ENCODE measurements at regions not wholly inside any gene's neighbourhood (a gene's known extent, or its start where the extent isn't known, plus 50 kb on each side); places are given as distances from the start of the nearest gene placed in this dataset.

GRCh38 chr19:31111741-31112140 lies 237.5 kb downstream of the TSHZ3 start:
- Histone ChIP-seq H3K27ac (ENCODE audit: insufficient read depth, low read length, poor library complexity, severe bottlenecking) (no peak overlapping the region), H3K27me3 (replicated peaks; ENCODE audit: control insufficient read depth, insufficient read depth, low read length, poor library complexity, severe bottlenecking) (no peaks in the 10 kb centered on the region), H3K9me3 (ENCODE audit: control insufficient read depth, low read length) (no peaks in the 10 kb centered on the region), H3K4me3 (ENCODE audit: insufficient read depth, low read depth, low read length, poor library complexity, severe bottlenecking) (no peak overlapping the region), H3K4me1 (ENCODE audit: control insufficient read depth, insufficient read depth, low read length, poor library complexity, severe bottlenecking) (no peaks in the 10 kb centered on the region), H3K36me3 (ENCODE audit: control insufficient read depth, insufficient read depth, low read length) (no peaks in the 10 kb centered on the region)
- DNase-seq, result no peak

GRCh38 chr19:31110336-31110735 lies 238.9 kb downstream of the TSHZ3 start:
- no peak for DNase-seq
- Histone ChIP-seq H3K9me3 (ENCODE audit: control insufficient read depth, low read length) (no peaks in the 10 kb centered on the region), H3K36me3 (ENCODE audit: control insufficient read depth, insufficient read depth, low read length) (no peaks in the 10 kb centered on the region), H3K4me1 (ENCODE audit: control insufficient read depth, insufficient read depth, low read length, poor library complexity, severe bottlenecking) (no peaks in the 10 kb centered on the region), H3K27ac (ENCODE audit: insufficient read depth, low read length, poor library complexity, severe bottlenecking) (no peak overlapping the region), H3K27me3 (replicated peaks; ENCODE audit: control insufficient read depth, insufficient read depth, low read length, poor library complexity, severe bottlenecking) (no peaks in the 10 kb centered on the region), H3K4me3 (ENCODE audit: insufficient read depth, low read depth, low read length, poor library complexity, severe bottlenecking) (no peak overlapping the region)

GRCh38 chr19:31109636-31110035 lies 239.6 kb downstream of the TSHZ3 start:
- H3K9me3 ChIP-seq (ENCODE audit: control insufficient read depth, low read length), result no peaks in the 10 kb centered on the region
- no peak overlapping the region for H3K4me3 ChIP-seq (ENCODE audit: insufficient read depth, low read depth, low read length, poor library complexity, severe bottlenecking)
- no peaks in the 10 kb centered on the region for H3K4me1 ChIP-seq (ENCODE audit: control insufficient read depth, insufficient read depth, low read length, poor library complexity, severe bottlenecking)
- H3K36me3 ChIP-seq (ENCODE audit: control insufficient read depth, insufficient read depth, low read length), result no peaks in the 10 kb centered on the region
- no peaks in the 10 kb centered on the region for H3K27me3 ChIP-seq (replicated peaks; ENCODE audit: control insufficient read depth, insufficient read depth, low read length, poor library complexity, severe bottlenecking)
- no peak overlapping the region for H3K27ac ChIP-seq (ENCODE audit: insufficient read depth, low read length, poor library complexity, severe bottlenecking)
- no peak for DNase-seq

DNA sequence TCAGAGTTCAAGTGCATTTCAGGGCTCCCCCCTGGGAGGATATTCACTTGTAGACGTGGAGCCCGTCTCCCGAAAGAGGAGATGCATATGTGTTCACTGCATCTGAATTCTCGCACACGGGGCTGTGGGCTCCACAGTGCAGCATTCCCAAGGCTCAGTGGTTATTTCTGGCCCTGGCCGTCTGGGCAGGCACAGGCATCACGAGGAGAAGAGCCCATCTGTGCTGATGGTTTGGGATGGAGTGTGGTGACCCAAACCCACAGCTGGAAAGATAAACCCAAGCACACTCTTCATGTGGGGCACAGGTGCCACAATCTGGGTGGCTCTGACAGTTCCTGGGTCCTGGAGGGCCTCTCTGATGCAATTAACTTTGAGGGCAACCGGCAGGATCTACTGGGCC lies 242.1 kb downstream of the TSHZ3 start:
- no peak for DNase-seq
- H3K27me3 ChIP-seq (replicated peaks; ENCODE audit: control insufficient read depth, insufficient read depth, low read length, poor library complexity, severe bottlenecking), result no peaks in the 10 kb centered on the region

DNA sequence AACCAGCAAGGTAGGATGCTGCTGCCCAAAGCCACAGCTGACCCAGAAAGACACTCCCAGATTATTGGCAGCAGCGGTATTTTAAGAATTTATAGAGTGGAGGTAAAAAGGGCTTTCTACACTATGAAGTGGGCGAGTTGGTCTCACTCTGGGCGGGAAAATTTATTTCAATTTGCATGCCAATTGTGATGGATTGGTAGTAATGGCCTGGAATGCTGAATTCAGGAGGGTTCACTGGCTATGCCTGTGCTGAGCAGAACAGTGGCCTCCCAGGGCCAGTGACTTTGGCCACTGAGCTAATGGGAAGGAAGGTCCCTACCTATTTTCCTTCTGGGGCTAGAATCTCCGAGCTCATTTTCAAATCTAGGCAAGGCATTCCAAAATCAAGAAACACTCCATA lies 243.5 kb downstream of the TSHZ3 start:
- no peak for DNase-seq
- Histone ChIP-seq H3K36me3 (ENCODE audit: control insufficient read depth, insufficient read depth, low read length) (no peaks in the 10 kb centered on the region), H3K27me3 (replicated peaks; ENCODE audit: control insufficient read depth, insufficient read depth, low read length, poor library complexity, severe bottlenecking) (peaks cover 2% of the 10 kb centered on the region), H3K27ac (ENCODE audit: insufficient read depth, low read length, poor library complexity, severe bottlenecking) (no peak overlapping the region), H3K4me3 (ENCODE audit: insufficient read depth, low read depth, low read length, poor library complexity, severe bottlenecking) (no peak overlapping the region), H3K4me1 (ENCODE audit: control insufficient read depth, insufficient read depth, low read length, poor library complexity, severe bottlenecking) (no peaks in the 10 kb centered on the region), H3K9me3 (ENCODE audit: control insufficient read depth, low read length) (no peaks in the 10 kb centered on the region)

More for the DNA sequence above, 242.1 kb downstream of the TSHZ3 start:
- Histone ChIP-seq H3K4me1 (ENCODE audit: control insufficient read depth, insufficient read depth, low read length, poor library complexity, severe bottlenecking) (no peaks in the 10 kb centered on the region), H3K27ac (ENCODE audit: insufficient read depth, low read length, poor library complexity, severe bottlenecking) (no peak overlapping the region), H3K9me3 (ENCODE audit: control insufficient read depth, low read length) (no peaks in the 10 kb centered on the region), H3K4me3 (ENCODE audit: insufficient read depth, low read depth, low read length, poor library complexity, severe bottlenecking) (no peak overlapping the region), H3K36me3 (ENCODE audit: control insufficient read depth, insufficient read depth, low read length) (no peaks in the 10 kb centered on the region)

DNA sequence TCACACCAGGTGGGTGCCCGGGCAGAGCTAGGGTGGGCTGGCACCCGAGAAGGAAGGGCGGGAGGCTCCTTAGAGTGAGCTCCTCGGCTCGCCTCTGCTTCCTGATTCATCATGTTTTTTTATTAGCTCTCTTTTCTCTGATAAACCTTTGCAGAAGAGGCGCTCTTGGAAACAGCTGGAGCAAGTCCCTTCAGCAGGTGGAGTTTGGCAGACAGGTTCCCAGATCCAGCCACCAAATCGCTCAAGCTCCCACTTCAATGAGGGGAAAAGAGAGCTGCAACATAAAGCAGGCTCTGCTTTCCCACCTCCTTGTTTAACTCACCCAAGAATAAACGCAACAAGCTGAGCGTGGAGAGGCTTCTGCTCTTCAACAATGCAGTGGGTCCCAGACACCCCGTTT lies 244.8 kb downstream of the TSHZ3 start:
- no peaks in the 10 kb centered on the region for H3K4me1 ChIP-seq (ENCODE audit: control insufficient read depth, insufficient read depth, low read length, poor library complexity, severe bottlenecking)
- H3K27ac ChIP-seq (ENCODE audit: insufficient read depth, low read length, poor library complexity, severe bottlenecking), result no peak overlapping the region
- H3K27me3 ChIP-seq (replicated peaks; ENCODE audit: control insufficient read depth, insufficient read depth, low read length, poor library complexity, severe bottlenecking), result peaks cover 2% of the 10 kb centered on the region
- DNase-seq, result no peak
- no peaks in the 10 kb centered on the region for H3K9me3 ChIP-seq (ENCODE audit: control insufficient read depth, low read length)
- no peak overlapping the region for H3K4me3 ChIP-seq (ENCODE audit: insufficient read depth, low read depth, low read length, poor library complexity, severe bottlenecking)
- no peaks in the 10 kb centered on the region for H3K36me3 ChIP-seq (ENCODE audit: control insufficient read depth, insufficient read depth, low read length)

DNA sequence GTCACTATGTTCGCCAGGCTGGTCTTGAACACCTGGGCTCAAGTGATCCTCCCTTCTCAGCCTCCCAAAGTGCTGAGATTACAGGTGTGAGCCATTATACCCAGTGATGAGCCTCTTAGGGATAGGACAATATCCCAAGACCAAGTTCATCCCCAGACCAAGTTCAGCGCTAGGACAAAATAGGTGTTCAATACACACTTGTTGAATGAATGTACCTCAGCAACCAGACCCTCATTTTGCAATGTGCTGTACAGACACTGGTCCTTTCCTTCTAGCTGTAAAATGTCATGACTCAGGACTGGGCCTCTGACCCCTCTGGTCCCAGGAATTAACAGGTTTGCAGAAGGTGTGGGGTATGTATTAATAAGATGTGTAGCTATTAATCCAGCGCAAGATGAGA lies 246.0 kb downstream of the TSHZ3 start:
- DNase-seq, result no peak
- H3K27me3 ChIP-seq (replicated peaks; ENCODE audit: control insufficient read depth, insufficient read depth, low read length, poor library complexity, severe bottlenecking), result peaks cover 2% of the 10 kb centered on the region
- no peaks in the 10 kb centered on the region for H3K36me3 ChIP-seq (ENCODE audit: control insufficient read depth, insufficient read depth, low read length)
- no peak overlapping the region for H3K4me3 ChIP-seq (ENCODE audit: insufficient read depth, low read depth, low read length, poor library complexity, severe bottlenecking)
- no peaks in the 10 kb centered on the region for H3K4me1 ChIP-seq (ENCODE audit: control insufficient read depth, insufficient read depth, low read length, poor library complexity, severe bottlenecking)
- no peaks in the 10 kb centered on the region for H3K9me3 ChIP-seq (ENCODE audit: control insufficient read depth, low read length)
- no peak overlapping the region for H3K27ac ChIP-seq (ENCODE audit: insufficient read depth, low read length, poor library complexity, severe bottlenecking)

DNA sequence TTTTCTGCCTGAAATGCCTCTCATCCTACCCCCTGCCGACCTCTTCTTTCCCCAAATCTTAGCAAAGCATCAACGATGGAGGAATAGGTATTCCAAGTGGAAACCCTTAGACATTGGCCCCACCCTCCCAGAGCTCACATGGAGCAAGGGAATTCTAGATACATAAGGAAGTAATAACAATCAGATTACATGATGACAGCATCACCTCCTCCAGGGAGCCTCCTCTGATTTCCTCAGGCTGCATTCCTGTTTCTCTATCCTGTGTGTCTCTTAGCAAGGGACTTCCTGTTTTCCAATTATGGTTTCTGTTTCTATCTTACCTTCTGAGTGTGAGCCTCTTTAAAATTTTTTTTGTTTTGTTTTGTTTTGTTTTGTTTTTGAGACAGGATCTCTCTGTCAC lies 246.6 kb downstream of the TSHZ3 start:
- Histone ChIP-seq H3K36me3 (ENCODE audit: control insufficient read depth, insufficient read depth, low read length) (no peaks in the 10 kb centered on the region), H3K27me3 (replicated peaks; ENCODE audit: control insufficient read depth, insufficient read depth, low read length, poor library complexity, severe bottlenecking) (peaks cover 2% of the 10 kb centered on the region), H3K9me3 (ENCODE audit: control insufficient read depth, low read length) (no peaks in the 10 kb centered on the region), H3K4me3 (ENCODE audit: insufficient read depth, low read depth, low read length, poor library complexity, severe bottlenecking) (no peak overlapping the region), H3K27ac (ENCODE audit: insufficient read depth, low read length, poor library complexity, severe bottlenecking) (no peak overlapping the region), H3K4me1 (ENCODE audit: control insufficient read depth, insufficient read depth, low read length, poor library complexity, severe bottlenecking) (no peaks in the 10 kb centered on the region)
- DNase-seq, result no peak

DNA sequence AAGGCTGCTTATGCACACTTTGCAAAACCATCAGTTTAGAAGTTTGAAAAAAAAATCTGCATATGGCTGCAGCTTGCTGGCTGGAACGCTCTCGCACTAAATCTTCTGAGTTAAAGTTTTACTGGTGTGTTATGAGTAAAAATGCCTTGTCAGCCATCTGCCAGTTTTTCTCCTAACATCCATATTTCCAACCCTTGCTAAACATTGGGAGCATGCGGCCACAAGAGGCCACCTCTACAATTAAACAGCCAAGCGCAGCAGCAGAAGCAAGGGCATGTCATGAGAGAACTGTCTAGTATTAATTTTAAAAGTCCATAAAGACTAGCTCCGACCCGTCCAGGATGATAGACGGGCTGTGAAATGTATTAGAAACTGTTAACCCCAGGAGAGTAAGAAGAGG lies 248.3 kb downstream of the TSHZ3 start:
- DNase-seq, result no peak
- Histone ChIP-seq H3K9me3 (ENCODE audit: control insufficient read depth, low read length) (no peaks in the 10 kb centered on the region), H3K27ac (ENCODE audit: insufficient read depth, low read length, poor library complexity, severe bottlenecking) (no peak overlapping the region), H3K36me3 (ENCODE audit: control insufficient read depth, insufficient read depth, low read length) (no peaks in the 10 kb centered on the region), H3K4me1 (ENCODE audit: control insufficient read depth, insufficient read depth, low read length, poor library complexity, severe bottlenecking) (no peaks in the 10 kb centered on the region), H3K4me3 (ENCODE audit: insufficient read depth, low read depth, low read length, poor library complexity, severe bottlenecking) (no peak overlapping the region), H3K27me3 (replicated peaks; ENCODE audit: control insufficient read depth, insufficient read depth, low read length, poor library complexity, severe bottlenecking) (peaks cover 2% of the 10 kb centered on the region)

DNA sequence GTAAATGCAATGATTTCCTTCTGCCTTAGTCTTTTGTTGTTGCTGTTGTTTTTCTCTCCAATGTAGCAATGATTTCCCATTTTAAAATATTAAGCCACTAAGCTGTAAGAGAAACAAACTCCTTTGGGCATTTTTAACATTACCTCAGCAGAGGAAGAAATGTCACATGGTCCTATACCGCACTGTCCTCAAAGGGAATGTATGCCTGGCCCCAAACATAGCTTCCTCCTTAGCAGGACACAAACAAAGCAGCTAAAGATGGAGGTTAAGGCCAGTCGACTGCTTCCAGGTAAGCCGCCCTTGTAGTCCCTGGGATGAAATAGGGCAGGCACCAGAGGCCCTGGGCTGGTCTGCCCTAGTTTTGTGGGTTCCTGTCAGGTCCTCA lies 249.0 kb downstream of the TSHZ3 start:
- Histone ChIP-seq H3K27me3 (replicated peaks; ENCODE audit: control insufficient read depth, insufficient read depth, low read length, poor library complexity, severe bottlenecking) (peaks cover 2% of the 10 kb centered on the region), H3K9me3 (ENCODE audit: control insufficient read depth, low read length) (no peaks in the 10 kb centered on the region), H3K4me1 (ENCODE audit: control insufficient read depth, insufficient read depth, low read length, poor library complexity, severe bottlenecking) (no peaks in the 10 kb centered on the region), H3K27ac (ENCODE audit: insufficient read depth, low read length, poor library complexity, severe bottlenecking) (no peak overlapping the region), H3K36me3 (ENCODE audit: control insufficient read depth, insufficient read depth, low read length) (no peaks in the 10 kb centered on the region), H3K4me3 (ENCODE audit: insufficient read depth, low read depth, low read length, poor library complexity, severe bottlenecking) (no peak overlapping the region)
- no peak for DNase-seq

Measured in effector memory CD4-positive, alpha-beta T cell (primary cell).